ENCODE measurements at regions not wholly inside any gene's neighbourhood (a gene's known extent, or its start where the extent isn't known, plus 50 kb on each side); places are given as distances from the start of the nearest gene placed in this dataset.

- Histone ChIP-seq H3K4me3 (no peak overlapping the region), H2AFZ (ENCODE audit: low read depth, low read length) (no peak overlapping the region), H3K9me1 (ENCODE audit: control insufficient read depth, insufficient read depth, low read length) (no peaks in the 10 kb centered on the region), H3K9ac (ENCODE audit: insufficient read depth in 1 of 2, low read depth in 2 of 2, low read length in 2 of 2) (no peak overlapping the region), H3K4me2 (ENCODE audit: insufficient read depth, low read length) (no peak overlapping the region), H3K27ac (ENCODE audit: extremely low read depth, low read depth, low read length) (no peak overlapping the region), H3K36me3 (ENCODE audit: control insufficient read depth, insufficient read depth, low read length) (no peaks in the 10 kb centered on the region), H3K4me1 (replicated peaks in 1 of 2; ENCODE audit: control insufficient read depth in 2 of 2, insufficient read depth in 2 of 2, low read length in 2 of 2) (peaks cover 4 to 12% of the 10 kb centered on the region in 2 experiments; a peak in 3 of 5 replicates), H4K20me1 (replicated peaks; ENCODE audit: control insufficient read depth, insufficient read depth, low read length) (0 out of 2 replicates have a peak, but pooled peaks cover 4% of the 10 kb centered on the region), H3K9me3 (replicated peaks; ENCODE audit: control insufficient read depth, insufficient read depth, low read depth, low read length) (no peaks in the 10 kb centered on the region), H3K27me3 (ENCODE audit: control insufficient read depth in 2 of 2, insufficient read depth in 2 of 2, low read length in 2 of 2) (peaks cover 44 to 76% of the 10 kb centered on the region in 2 experiments), H3K79me2 (ENCODE audit: control insufficient read depth, insufficient read depth, low read length) (no peaks in the 10 kb centered on the region)
- in situ Hi-C loops (cut with MboI) (no loop called here), intact Hi-C loops (cut with micrococcal nuclease) (no loop called here)
- DNase-seq (ENCODE audit: extremely low read depth in 1 of 4, low spot score in 3 of 4), result no peak
- no peak for FAIRE-seq
- ChIA-PET POLR2A (interaction anchor here (0.5 to 1.7 kb wide), 3 partner anchors 9 to 341 kb away, joined by 3 read pairs; no protein-coding TSS in a partner anchor), CTCF (ENCODE audit: low intra/inter-chr PET ratio) (no interaction called here)
- no TSS peak for BruUV-seq (replicated peaks)
- TF ChIP-seq FIP1L1 (IDR thresholded peaks at IDR 0.05; ENCODE audit: low read depth, low read length, poor library complexity, severe bottlenecking), result no peak
- TF ChIP-seq MAZ (CRISPR knock-in tag; conservative IDR thresholded peaks at IDR 0.05 in 1 of 2, IDR thresholded peaks at IDR 0.05 in 1 of 2), result no peak
- TF ChIP-seq ZBTB49 (CRISPR knock-in tag; IDR thresholded peaks at IDR 0.05; ENCODE audit: borderline replicate concordance), result no peak
- 0 out of 4 replicates have a peak, but pooled peaks of 1 of the 2 experiments have one; percentile 29 for TF ChIP-seq UBTF (IDR thresholded peaks at IDR 0.05; ENCODE audit: borderline replicate concordance in 1 of 2, low read depth in 2 of 2, low read length in 2 of 2)
- no peak for TF ChIP-seq MEIS2 (IDR thresholded peaks at IDR 0.05; ENCODE audit: partially characterized antibody)
- TF ChIP-seq HDGF (IDR thresholded peaks at IDR 0.05), result no peak
- TF ChIP-seq ZNF316 (IDR thresholded peaks at IDR 0.05), result peak; percentile 34; the same call in 1 of the 2 replicates
- 5% methylated on average over 27 of the region's 34 CpGs for WGBS (ENCODE audit: insufficient coverage, low coverage, missing lambda C conversion rate)
- no peak; the same call in 2 of the 3 replicates for ATAC-seq
Observed at GRCh38 chr14:96623676-96624484, 121.7 kb downstream of the PAPOLA start.

Measured in K562 (cell line).